ENCODE measurements at regions not wholly inside any gene's neighbourhood (a gene's known extent, or its start where the extent isn't known, plus 50 kb on each side); places are given as distances from the start of the nearest gene placed in this dataset.
"Not testable (repeated sequence)": the region's sequence is repeated elsewhere in the genome, so short reads cannot be mapped to it uniquely, and the experiment has no call there.

GRCh38 chr12:67716817-67717216, 68.3 kb downstream of the DYRK2 start:
- Histone ChIP-seq H2AFZ (ENCODE audit: low read length, unreplicated experiment) (no peak overlapping the region), H3K36me3 (ENCODE audit: insufficient read depth, low read length) (no peaks in the 10 kb centered on the region), H3K4me3 (ENCODE audit: low read depth, low read length) (no peak overlapping the region), H3K27me3 (ENCODE audit: insufficient read depth, low read length) (no peaks in the 10 kb centered on the region), H3K79me2 (ENCODE audit: control insufficient read depth, insufficient read depth, low read length, unreplicated experiment) (no peaks in the 10 kb centered on the region), H3K27ac (ENCODE audit: low read depth, low read length) (no peak overlapping the region), H3K4me1 (ENCODE audit: control insufficient read depth, insufficient read depth, low read length, unreplicated experiment) (peaks cover 23% of the 10 kb centered on the region)

- H3K4me1 ChIP-seq (ENCODE audit: control insufficient read depth, insufficient read depth, low read length, unreplicated experiment): peaks cover 23% of the 10 kb centered on the region
- not testable (repeated sequence) for H3K4me3 ChIP-seq (ENCODE audit: low read depth, low read length); H3K79me2 ChIP-seq (ENCODE audit: control insufficient read depth, insufficient read depth, low read length, unreplicated experiment); H3K27me3 ChIP-seq (ENCODE audit: insufficient read depth, low read length); H2AFZ ChIP-seq (ENCODE audit: low read length, unreplicated experiment); H3K27ac ChIP-seq (ENCODE audit: low read depth, low read length); H3K36me3 ChIP-seq (ENCODE audit: insufficient read depth, low read length)
Observed at GRCh38 chr12:67719303-67719702, 70.8 kb downstream of the DYRK2 start.

- Histone ChIP-seq H3K27me3 (ENCODE audit: insufficient read depth, low read length) (no peaks in the 10 kb centered on the region), H3K4me1 (ENCODE audit: control insufficient read depth, insufficient read depth, low read length, unreplicated experiment) (peaks cover 23% of the 10 kb centered on the region), H3K36me3 (ENCODE audit: insufficient read depth, low read length) (no peaks in the 10 kb centered on the region), H2AFZ (ENCODE audit: low read length, unreplicated experiment) (peak overlapping the region; percentile 55), H3K27ac (ENCODE audit: low read depth, low read length) (no peak overlapping the region), H3K4me3 (ENCODE audit: low read depth, low read length) (no peak overlapping the region), H3K79me2 (ENCODE audit: control insufficient read depth, insufficient read depth, low read length, unreplicated experiment) (no peaks in the 10 kb centered on the region)
Observed at GRCh38 chr12:67720351-67720856, 71.9 kb downstream of the DYRK2 start.

- Histone ChIP-seq H3K36me3 (ENCODE audit: insufficient read depth, low read length) (no peaks in the 10 kb centered on the region), H3K79me2 (ENCODE audit: control insufficient read depth, insufficient read depth, low read length, unreplicated experiment) (no peaks in the 10 kb centered on the region), H3K4me3 (ENCODE audit: low read depth, low read length) (no peak overlapping the region), H3K4me1 (ENCODE audit: control insufficient read depth, insufficient read depth, low read length, unreplicated experiment) (peaks cover 23% of the 10 kb centered on the region), H3K27me3 (ENCODE audit: insufficient read depth, low read length) (no peaks in the 10 kb centered on the region), H3K27ac (ENCODE audit: low read depth, low read length) (no peak overlapping the region), H2AFZ (ENCODE audit: low read length, unreplicated experiment) (no peak overlapping the region)
Observed at GRCh38 chr12:67721248-67721647, 72.7 kb downstream of the DYRK2 start.

GRCh38 chr12:67722296-67722695, 73.8 kb downstream of the DYRK2 start:
- no peaks in the 10 kb centered on the region for H3K27me3 ChIP-seq (ENCODE audit: insufficient read depth, low read length)
- H3K27ac ChIP-seq (ENCODE audit: low read depth, low read length): no peak overlapping the region
- no peak overlapping the region for H2AFZ ChIP-seq (ENCODE audit: low read length, unreplicated experiment)
- peaks cover 15% of the 10 kb centered on the region for H3K4me1 ChIP-seq (ENCODE audit: control insufficient read depth, insufficient read depth, low read length, unreplicated experiment)
- no peaks in the 10 kb centered on the region for H3K36me3 ChIP-seq (ENCODE audit: insufficient read depth, low read length)
- H3K79me2 ChIP-seq (ENCODE audit: control insufficient read depth, insufficient read depth, low read length, unreplicated experiment): no peaks in the 10 kb centered on the region
- H3K4me3 ChIP-seq (ENCODE audit: low read depth, low read length): no peak overlapping the region

- H3K36me3 ChIP-seq (ENCODE audit: insufficient read depth, low read length): no peaks in the 10 kb centered on the region
- no peak overlapping the region for H2AFZ ChIP-seq (ENCODE audit: low read length, unreplicated experiment)
- no peak overlapping the region for H3K27ac ChIP-seq (ENCODE audit: low read depth, low read length)
- no peak overlapping the region for H3K4me3 ChIP-seq (ENCODE audit: low read depth, low read length)
- no peaks in the 10 kb centered on the region for H3K4me1 ChIP-seq (ENCODE audit: control insufficient read depth, insufficient read depth, low read length, unreplicated experiment)
- H3K79me2 ChIP-seq (ENCODE audit: control insufficient read depth, insufficient read depth, low read length, unreplicated experiment): no peaks in the 10 kb centered on the region
- H3K27me3 ChIP-seq (ENCODE audit: insufficient read depth, low read length): no peaks in the 10 kb centered on the region
Observed at GRCh38 chr12:67726868-67727267, 78.3 kb downstream of the DYRK2 start.

- H3K4me1 ChIP-seq (ENCODE audit: control insufficient read depth, insufficient read depth, low read length, unreplicated experiment): no peaks in the 10 kb centered on the region
- H3K27ac ChIP-seq (ENCODE audit: low read depth, low read length): no peak overlapping the region
- H3K27me3 ChIP-seq (ENCODE audit: insufficient read depth, low read length): no peaks in the 10 kb centered on the region
- H3K4me3 ChIP-seq (ENCODE audit: low read depth, low read length): no peak overlapping the region
- H2AFZ ChIP-seq (ENCODE audit: low read length, unreplicated experiment): no peak overlapping the region
- no peaks in the 10 kb centered on the region for H3K36me3 ChIP-seq (ENCODE audit: insufficient read depth, low read length)
- no peaks in the 10 kb centered on the region for H3K79me2 ChIP-seq (ENCODE audit: control insufficient read depth, insufficient read depth, low read length, unreplicated experiment)
Observed at GRCh38 chr12:67727702-67728666, 79.4 kb downstream of the DYRK2 start.

GRCh38 chr12:67732857-67733256, 84.3 kb downstream of the DYRK2 start:
- Histone ChIP-seq H3K4me1 (ENCODE audit: control insufficient read depth, insufficient read depth, low read length, unreplicated experiment) (no peaks in the 10 kb centered on the region), H3K4me3 (ENCODE audit: low read depth, low read length) (no peak overlapping the region), H3K79me2 (ENCODE audit: control insufficient read depth, insufficient read depth, low read length, unreplicated experiment) (no peaks in the 10 kb centered on the region), H2AFZ (ENCODE audit: low read length, unreplicated experiment) (no peak overlapping the region), H3K27ac (ENCODE audit: low read depth, low read length) (no peak overlapping the region), H3K36me3 (ENCODE audit: insufficient read depth, low read length) (no peaks in the 10 kb centered on the region), H3K27me3 (ENCODE audit: insufficient read depth, low read length) (no peaks in the 10 kb centered on the region)

GRCh38 chr12:67735868-67736267, 87.3 kb downstream of the DYRK2 start:
- H3K27me3 ChIP-seq (ENCODE audit: insufficient read depth, low read length): no peaks in the 10 kb centered on the region
- H3K4me3 ChIP-seq (ENCODE audit: low read depth, low read length): no peak overlapping the region
- H3K4me1 ChIP-seq (ENCODE audit: control insufficient read depth, insufficient read depth, low read length, unreplicated experiment): peaks cover 4% of the 10 kb centered on the region
- H2AFZ ChIP-seq (ENCODE audit: low read length, unreplicated experiment): no peak overlapping the region
- no peaks in the 10 kb centered on the region for H3K79me2 ChIP-seq (ENCODE audit: control insufficient read depth, insufficient read depth, low read length, unreplicated experiment)
- no peak overlapping the region for H3K27ac ChIP-seq (ENCODE audit: low read depth, low read length)
- H3K36me3 ChIP-seq (ENCODE audit: insufficient read depth, low read length): no peaks in the 10 kb centered on the region

GRCh38 chr12:67740711-67741110, 92.2 kb downstream of the DYRK2 start:
- peaks cover 24% of the 10 kb centered on the region for H3K4me1 ChIP-seq (ENCODE audit: control insufficient read depth, insufficient read depth, low read length, unreplicated experiment)
- no peak overlapping the region for H3K4me3 ChIP-seq (ENCODE audit: low read depth, low read length)
- H3K27ac ChIP-seq (ENCODE audit: low read depth, low read length): no peak overlapping the region
- H2AFZ ChIP-seq (ENCODE audit: low read length, unreplicated experiment): no peak overlapping the region
- no peaks in the 10 kb centered on the region for H3K27me3 ChIP-seq (ENCODE audit: insufficient read depth, low read length)
- H3K79me2 ChIP-seq (ENCODE audit: control insufficient read depth, insufficient read depth, low read length, unreplicated experiment): no peaks in the 10 kb centered on the region
- H3K36me3 ChIP-seq (ENCODE audit: insufficient read depth, low read length): no peaks in the 10 kb centered on the region

GRCh38 chr12:67741270-67741669, 92.7 kb downstream of the DYRK2 start:
- H3K4me1 ChIP-seq (ENCODE audit: control insufficient read depth, insufficient read depth, low read length, unreplicated experiment): peaks cover 24% of the 10 kb centered on the region

More at GRCh38 chr12:67741270-67741669, 92.7 kb downstream of the DYRK2 start:
- H3K79me2 ChIP-seq (ENCODE audit: control insufficient read depth, insufficient read depth, low read length, unreplicated experiment): no peaks in the 10 kb centered on the region
- H3K27me3 ChIP-seq (ENCODE audit: insufficient read depth, low read length): no peaks in the 10 kb centered on the region
- H2AFZ ChIP-seq (ENCODE audit: low read length, unreplicated experiment): no peak overlapping the region
- H3K36me3 ChIP-seq (ENCODE audit: insufficient read depth, low read length): no peaks in the 10 kb centered on the region
- H3K4me3 ChIP-seq (ENCODE audit: low read depth, low read length): no peak overlapping the region
- H3K27ac ChIP-seq (ENCODE audit: low read depth, low read length): no peak overlapping the region
